ENCODE measurements at regions not wholly inside any gene's neighbourhood (a gene's known extent, or its start where the extent isn't known, plus 50 kb on each side); places are given as distances from the start of the nearest gene placed in this dataset.

DNA sequence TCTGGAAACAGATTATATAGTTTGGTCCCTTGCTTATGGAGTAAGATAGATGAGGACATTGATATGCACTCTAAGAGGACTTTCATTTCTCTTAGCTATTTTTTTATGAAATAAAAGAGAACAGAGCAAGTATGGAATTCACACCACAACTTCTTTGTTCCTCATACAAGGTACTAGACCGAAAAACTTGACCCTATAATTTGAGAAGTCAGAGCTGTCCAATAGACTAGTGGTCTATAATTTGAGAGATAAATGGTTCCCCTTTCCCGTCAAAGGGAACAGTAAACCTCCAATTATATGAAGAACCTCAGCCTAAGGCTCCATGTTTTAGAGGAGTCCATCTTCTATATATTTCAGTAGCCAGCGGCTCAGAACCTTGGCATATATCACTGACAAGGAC lies 58.5 kb upstream of the HIF1A start:
- Histone ChIP-seq H3K4me1 (no peaks in the 10 kb centered on the region), H3K4me3 (no peak overlapping the region), H3K27me3 (no peaks in the 10 kb centered on the region), H3K9me3 (no peaks in the 10 kb centered on the region), H3K27ac (no peak overlapping the region), H3K36me3 (ENCODE audit: low read depth, missing control alignments) (no peaks in the 10 kb centered on the region)
- TF ChIP-seq, protein P1, sequence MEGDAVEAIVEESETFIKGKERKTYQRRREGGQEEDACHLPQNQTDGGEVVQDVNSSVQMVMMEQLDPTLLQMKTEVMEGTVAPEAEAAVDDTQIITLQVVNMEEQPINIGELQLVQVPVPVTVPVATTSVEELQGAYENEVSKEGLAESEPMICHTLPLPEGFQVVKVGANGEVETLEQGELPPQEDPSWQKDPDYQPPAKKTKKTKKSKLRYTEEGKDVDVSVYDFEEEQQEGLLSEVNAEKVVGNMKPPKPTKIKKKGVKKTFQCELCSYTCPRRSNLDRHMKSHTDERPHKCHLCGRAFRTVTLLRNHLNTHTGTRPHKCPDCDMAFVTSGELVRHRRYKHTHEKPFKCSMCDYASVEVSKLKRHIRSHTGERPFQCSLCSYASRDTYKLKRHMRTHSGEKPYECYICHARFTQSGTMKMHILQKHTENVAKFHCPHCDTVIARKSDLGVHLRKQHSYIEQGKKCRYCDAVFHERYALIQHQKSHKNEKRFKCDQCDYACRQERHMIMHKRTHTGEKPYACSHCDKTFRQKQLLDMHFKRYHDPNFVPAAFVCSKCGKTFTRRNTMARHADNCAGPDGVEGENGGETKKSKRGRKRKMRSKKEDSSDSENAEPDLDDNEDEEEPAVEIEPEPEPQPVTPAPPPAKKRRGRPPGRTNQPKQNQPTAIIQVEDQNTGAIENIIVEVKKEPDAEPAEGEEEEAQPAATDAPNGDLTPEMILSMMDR (IDR thresholded peaks at IDR 0.05) = no peak
- no peak for TF ChIP-seq POLR2A (IDR thresholded peaks at IDR 0.05)
- intact Hi-C loops (cut with DNase I; ENCODE audit: low total_unique reads) = no loop called here
- 89 to 91% methylated on average over 3 of the region's 3 CpGs for WGBS, 2 donors
- no peak for DNase-seq

- Histone ChIP-seq H3K27me3 (no peaks in the 10 kb centered on the region), H3K36me3 (ENCODE audit: low read depth, missing control alignments) (no peaks in the 10 kb centered on the region), H3K4me1 (no peaks in the 10 kb centered on the region), H3K27ac (no peak overlapping the region), H3K9me3 (no peaks in the 10 kb centered on the region), H3K4me3 (no peak overlapping the region)
- intact Hi-C loops (cut with DNase I; ENCODE audit: low total_unique reads) = no loop called here
- DNase-seq = no peak
- WGBS, 2 donors = 72 to 82% methylated on average over 12 of the region's 12 CpGs
- TF ChIP-seq, protein P1 (IDR thresholded peaks at IDR 0.05) = no peak
- TF ChIP-seq POLR2A (IDR thresholded peaks at IDR 0.05) = no peak
Observed at GRCh38 chr14:61638595-61639387, 56.5 kb upstream of the HIF1A start.

- Histone ChIP-seq H3K27ac (no peak overlapping the region), H3K4me3 (no peak overlapping the region), H3K36me3 (ENCODE audit: low read depth, missing control alignments) (no peaks in the 10 kb centered on the region), H3K27me3 (no peaks in the 10 kb centered on the region), H3K9me3 (no peaks in the 10 kb centered on the region), H3K4me1 (no peaks in the 10 kb centered on the region)
- intact Hi-C loops (cut with DNase I; ENCODE audit: low total_unique reads) = no loop called here
- no peak for DNase-seq
- WGBS, 2 donors = 63 to 75% methylated on average over 14 of the region's 14 CpGs
- TF ChIP-seq, protein P1 (IDR thresholded peaks at IDR 0.05) = no peak
- no peak for TF ChIP-seq POLR2A (IDR thresholded peaks at IDR 0.05)
Observed at GRCh38 chr14:61640158-61641136, 54.9 kb upstream of the HIF1A start.

- H3K27ac ChIP-seq = no peak overlapping the region
- no peaks in the 10 kb centered on the region for H3K4me1 ChIP-seq
- H3K9me3 ChIP-seq = no peaks in the 10 kb centered on the region
- intact Hi-C loops (cut with DNase I; ENCODE audit: low total_unique reads) = no loop called here
- no peaks in the 10 kb centered on the region for H3K36me3 ChIP-seq (ENCODE audit: low read depth, missing control alignments)
- TF ChIP-seq POLR2A (IDR thresholded peaks at IDR 0.05) = no peak
- TF ChIP-seq, protein P1 (IDR thresholded peaks at IDR 0.05) = no peak
- WGBS, 2 donors = 85 to 92% methylated on average over 6 of the region's 6 CpGs
- H3K4me3 ChIP-seq = no peak overlapping the region
- no peak for DNase-seq
- H3K27me3 ChIP-seq = no peaks in the 10 kb centered on the region
Observed at GRCh38 chr14:61641914-61642613, 53.2 kb upstream of the HIF1A start.

Data from testis (tissue), 2 donors.